ENCODE measurements at regions not wholly inside any gene's neighbourhood (a gene's known extent, or its start where the extent isn't known, plus 50 kb on each side); places are given as distances from the start of the nearest gene placed in this dataset.

- no peak for DNase-seq
- no peak overlapping the region for H3K9ac ChIP-seq (ENCODE audit: insufficient read depth in 1 of 2, low read length in 2 of 2)
- no peaks in the 10 kb centered on the region for H3K4me1 ChIP-seq (ENCODE audit: control insufficient read depth in 5 of 5, insufficient read depth in 5 of 5, low read length in 5 of 5)
- H3K36me3 ChIP-seq (ENCODE audit: control insufficient read depth in 4 of 4, insufficient read depth in 4 of 4, low read length in 4 of 4), result no peaks in the 10 kb centered on the region
- H3K27ac ChIP-seq (ENCODE audit: low read depth in 1 of 2, low read length in 1 of 2), result no peak overlapping the region
- no peak for ATAC-seq (ENCODE audit: insufficient read depth, low FRiP score)
- TF ChIP-seq, protein P1, sequence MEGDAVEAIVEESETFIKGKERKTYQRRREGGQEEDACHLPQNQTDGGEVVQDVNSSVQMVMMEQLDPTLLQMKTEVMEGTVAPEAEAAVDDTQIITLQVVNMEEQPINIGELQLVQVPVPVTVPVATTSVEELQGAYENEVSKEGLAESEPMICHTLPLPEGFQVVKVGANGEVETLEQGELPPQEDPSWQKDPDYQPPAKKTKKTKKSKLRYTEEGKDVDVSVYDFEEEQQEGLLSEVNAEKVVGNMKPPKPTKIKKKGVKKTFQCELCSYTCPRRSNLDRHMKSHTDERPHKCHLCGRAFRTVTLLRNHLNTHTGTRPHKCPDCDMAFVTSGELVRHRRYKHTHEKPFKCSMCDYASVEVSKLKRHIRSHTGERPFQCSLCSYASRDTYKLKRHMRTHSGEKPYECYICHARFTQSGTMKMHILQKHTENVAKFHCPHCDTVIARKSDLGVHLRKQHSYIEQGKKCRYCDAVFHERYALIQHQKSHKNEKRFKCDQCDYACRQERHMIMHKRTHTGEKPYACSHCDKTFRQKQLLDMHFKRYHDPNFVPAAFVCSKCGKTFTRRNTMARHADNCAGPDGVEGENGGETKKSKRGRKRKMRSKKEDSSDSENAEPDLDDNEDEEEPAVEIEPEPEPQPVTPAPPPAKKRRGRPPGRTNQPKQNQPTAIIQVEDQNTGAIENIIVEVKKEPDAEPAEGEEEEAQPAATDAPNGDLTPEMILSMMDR (IDR thresholded peaks at IDR 0.05; ENCODE audit: control extremely low read depth, extremely low read depth), result no peak
- no peaks in the 10 kb centered on the region for H3K27me3 ChIP-seq (ENCODE audit: control insufficient read depth in 3 of 3, insufficient read depth in 3 of 3, low read length in 2 of 3)
- no peak overlapping the region for H3K4me3 ChIP-seq
- 63 to 81% methylated on average over 4 of the region's 4 CpGs for WGBS, 2 donors
- H3K9me3 ChIP-seq (ENCODE audit: control insufficient read depth in 4 of 4, insufficient read depth in 3 of 4, low read length in 3 of 4), result no peaks in the 10 kb centered on the region
Measured at GRCh38 chr4:180557950-180558349, 1685.3 kb upstream of the TENM3 start.

- no peak overlapping the region for H3K4me3 ChIP-seq
- TF ChIP-seq, protein P1 (IDR thresholded peaks at IDR 0.05; ENCODE audit: control extremely low read depth, extremely low read depth), result no peak
- no peaks in the 10 kb centered on the region for H3K9me3 ChIP-seq (ENCODE audit: control insufficient read depth in 4 of 4, insufficient read depth in 3 of 4, low read length in 3 of 4)
- no peaks in the 10 kb centered on the region for H3K4me1 ChIP-seq (ENCODE audit: control insufficient read depth in 5 of 5, insufficient read depth in 5 of 5, low read length in 5 of 5)
- H3K9ac ChIP-seq (ENCODE audit: insufficient read depth in 1 of 2, low read length in 2 of 2), result no peak overlapping the region
- WGBS, 2 donors, result 68 to 81% methylated on average over 7 of the region's 7 CpGs
- H3K36me3 ChIP-seq (ENCODE audit: control insufficient read depth in 4 of 4, insufficient read depth in 4 of 4, low read length in 4 of 4), result no peaks in the 10 kb centered on the region
- no peaks in the 10 kb centered on the region for H3K27me3 ChIP-seq (ENCODE audit: control insufficient read depth in 3 of 3, insufficient read depth in 3 of 3, low read length in 2 of 3)
- no peak overlapping the region for H3K27ac ChIP-seq (ENCODE audit: low read depth in 1 of 2, low read length in 1 of 2)
- no peak for DNase-seq
- ATAC-seq (ENCODE audit: insufficient read depth, low FRiP score), result no peak
Measured at GRCh38 chr4:180558427-180558826, 1684.8 kb upstream of the TENM3 start.

- TF ChIP-seq, protein P1 (IDR thresholded peaks at IDR 0.05; ENCODE audit: control extremely low read depth, extremely low read depth), result no peak
- H3K9me3 ChIP-seq (ENCODE audit: control insufficient read depth in 4 of 4, insufficient read depth in 3 of 4, low read length in 3 of 4), result no peaks in the 10 kb centered on the region
- H3K9ac ChIP-seq (ENCODE audit: insufficient read depth in 1 of 2, low read length in 2 of 2), result no peak overlapping the region
- H3K36me3 ChIP-seq (ENCODE audit: control insufficient read depth in 4 of 4, insufficient read depth in 4 of 4, low read length in 4 of 4), result no peaks in the 10 kb centered on the region
- no peaks in the 10 kb centered on the region for H3K4me1 ChIP-seq (ENCODE audit: control insufficient read depth in 5 of 5, insufficient read depth in 5 of 5, low read length in 5 of 5)
- DNase-seq (peak in 2 of 3 donors; percentile 11 to 18), ATAC-seq (ENCODE audit: insufficient read depth, low FRiP score) (no peak)
- WGBS, 2 donors, result 46 to 50% methylated on average over 2 of the region's 2 CpGs
- H3K27me3 ChIP-seq (ENCODE audit: control insufficient read depth in 3 of 3, insufficient read depth in 3 of 3, low read length in 2 of 3), result no peaks in the 10 kb centered on the region
- no peak overlapping the region for H3K27ac ChIP-seq (ENCODE audit: low read depth in 1 of 2, low read length in 1 of 2)
- no peak overlapping the region for H3K4me3 ChIP-seq
Measured at GRCh38 chr4:180560896-180561295, 1682.3 kb upstream of the TENM3 start.

DNA sequence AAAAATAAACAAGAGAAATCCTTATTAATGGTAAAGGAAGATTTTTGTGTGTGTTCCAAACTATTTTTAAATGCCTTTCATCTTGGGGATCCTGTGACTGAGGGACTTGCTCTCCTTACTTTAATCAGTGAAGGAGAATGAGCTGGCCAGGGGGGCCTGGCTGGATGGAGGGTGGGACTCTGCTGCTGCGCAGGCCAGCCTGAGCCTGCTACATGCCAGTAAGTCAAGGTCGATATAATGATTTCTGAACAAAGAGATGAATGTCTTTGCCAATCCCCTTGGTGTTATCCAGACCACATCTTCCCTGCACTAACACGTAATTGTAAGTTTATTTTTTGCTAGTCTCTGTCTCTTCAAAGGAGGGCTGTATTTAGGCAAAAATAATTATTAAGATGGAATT, 1679.2 kb upstream of the TENM3 start:
- DNase-seq (peak in 1 of 3 donors; percentile 7), ATAC-seq (ENCODE audit: insufficient read depth, low FRiP score) (no peak)
- Histone ChIP-seq H3K4me1 (ENCODE audit: control insufficient read depth in 5 of 5, insufficient read depth in 5 of 5, low read length in 5 of 5) (no peaks in the 10 kb centered on the region), H3K27me3 (ENCODE audit: control insufficient read depth in 3 of 3, insufficient read depth in 3 of 3, low read length in 2 of 3) (no peaks in the 10 kb centered on the region), H3K4me3 (no peak overlapping the region), H3K27ac (ENCODE audit: low read depth in 1 of 2, low read length in 1 of 2) (no peak overlapping the region), H3K36me3 (ENCODE audit: control insufficient read depth in 4 of 4, insufficient read depth in 4 of 4, low read length in 4 of 4) (no peaks in the 10 kb centered on the region), H3K9me3 (ENCODE audit: control insufficient read depth in 4 of 4, insufficient read depth in 3 of 4, low read length in 3 of 4) (peaks cover 0 to 8% (median 0%) of the 10 kb centered on the region in 4 donors), H3K9ac (ENCODE audit: insufficient read depth in 1 of 2, low read length in 2 of 2) (peak overlapping the region in 1 of 2 donors; percentile 23)
- WGBS, 2 donors, result 66 to 75% methylated on average over 3 of the region's 3 CpGs
- TF ChIP-seq, protein P1 (IDR thresholded peaks at IDR 0.05; ENCODE audit: control extremely low read depth, extremely low read depth), result no peak
